NCI-H2171 (cell line): ENCODE measurements at regions not wholly inside any gene's neighbourhood (a gene's known extent, or its start where the extent isn't known, plus 50 kb on each side); places are given as distances from the start of the nearest gene placed in this dataset.
"Not testable (repeated sequence)": the region's sequence is repeated elsewhere in the genome, so short reads cannot be mapped to it uniquely, and the experiment has no call there.

ENCODE experiments used
- DNase-seq: peaks from one replicate; lab custom pipeline; 2025; lab: John Stamatoyannopoulos, UW

- DNase-seq: no peak
Measured at GRCh38 chr2:64795024-64795592, 141.4 kb upstream of the SERTAD2 start.

GRCh38 chr2:64796926-64797325 is 143.2 kb upstream of the SERTAD2 start:
- no peak for DNase-seq

DNA sequence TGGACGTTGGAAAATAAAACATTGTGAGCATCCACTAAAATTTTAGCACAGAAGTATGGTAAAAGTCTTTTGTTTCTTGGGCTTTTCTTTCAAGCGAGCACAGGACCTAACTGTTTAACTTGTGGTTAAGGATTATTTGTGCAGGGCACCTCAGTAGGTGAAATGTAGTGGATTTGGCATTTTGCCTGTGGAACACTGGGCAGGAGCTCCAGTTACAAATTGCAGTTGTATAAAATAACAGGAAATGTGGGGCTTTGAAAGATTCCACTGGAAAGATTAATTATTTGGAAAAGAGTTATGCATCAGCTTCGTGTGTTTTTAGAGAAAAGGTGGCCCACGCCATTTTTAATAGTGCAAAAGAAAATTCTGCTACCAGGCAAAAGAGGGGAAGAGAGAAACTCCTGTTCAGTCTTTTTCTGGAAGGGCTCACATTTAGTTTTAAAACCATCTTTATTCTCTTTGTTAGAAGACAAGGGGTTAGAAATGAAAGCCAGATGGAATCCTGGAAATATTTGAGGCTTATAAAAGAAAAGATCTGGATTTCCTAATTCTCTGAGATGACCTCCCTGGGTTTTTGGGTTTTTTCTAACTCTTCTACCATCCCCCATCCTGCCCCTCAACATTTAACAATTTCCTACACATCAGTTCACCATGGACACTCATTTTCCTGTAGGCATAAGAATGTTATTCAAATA is 144.3 kb upstream of the SERTAD2 start:
- no peak for DNase-seq

DNA sequence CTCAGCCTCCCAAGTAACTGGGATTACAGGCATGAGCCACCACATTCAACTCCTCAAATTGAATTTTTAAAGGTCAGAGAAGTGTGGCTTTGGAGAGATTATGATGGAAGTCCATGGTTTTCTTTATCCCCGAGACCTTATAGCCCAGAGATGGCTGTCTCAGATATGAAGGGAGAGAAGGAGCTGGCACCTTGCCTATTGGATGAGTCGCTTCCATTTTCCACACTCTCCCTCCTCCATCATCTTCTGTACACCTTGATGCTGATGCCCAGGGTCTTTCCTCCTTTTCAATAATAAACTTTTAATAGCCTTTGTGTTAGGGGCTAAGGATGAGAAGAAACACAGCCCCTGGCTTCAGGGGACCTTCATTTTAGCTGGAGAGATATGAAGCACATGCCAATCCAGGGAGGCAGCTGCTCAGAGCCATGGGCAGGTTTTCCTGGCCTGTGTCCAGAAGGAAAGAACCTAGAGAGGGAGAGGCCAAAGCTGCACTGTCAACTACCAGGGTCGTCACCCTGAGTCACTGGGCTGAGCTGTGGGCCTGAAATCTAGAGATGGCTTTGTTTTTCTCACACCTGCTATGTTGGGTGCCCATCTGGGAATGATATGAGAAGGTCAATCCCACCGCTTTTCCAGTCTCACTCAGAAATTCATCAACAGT is 146.0 kb upstream of the SERTAD2 start:
- DNase-seq: no peak

GRCh38 chr2:64803776-64804175 is 150.1 kb upstream of the SERTAD2 start:
- DNase-seq: no peak

- DNase-seq: no peak
Measured at GRCh38 chr2:64804651-64805050, 150.9 kb upstream of the SERTAD2 start.

- DNase-seq: no peak
Measured at GRCh38 chr2:64807417-64807816, 153.7 kb upstream of the SERTAD2 start.

- no peak for DNase-seq
Measured at GRCh38 chr2:64808092-64808491, 154.4 kb upstream of the SERTAD2 start.

GRCh38 chr2:64808754-64809153 is 155.0 kb upstream of the SERTAD2 start:
- DNase-seq: no peak

DNA sequence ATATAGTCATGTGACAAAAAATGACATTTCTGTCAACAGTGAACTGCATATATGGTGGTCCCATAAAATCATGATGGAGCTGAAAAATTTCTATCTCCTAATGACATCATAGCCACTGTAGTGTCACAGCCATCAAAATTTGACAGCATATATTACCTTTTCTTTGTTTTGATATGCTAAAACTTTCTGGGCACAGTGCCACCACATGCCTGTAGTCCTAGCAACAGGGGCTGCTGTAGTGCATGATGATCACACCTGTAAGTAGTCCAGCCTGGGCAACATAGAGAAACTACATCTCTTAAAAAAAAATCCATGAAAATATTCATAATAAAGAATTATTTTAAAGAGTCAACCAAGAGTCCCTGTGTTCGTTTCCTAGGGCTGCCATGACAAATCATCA is 155.5 kb upstream of the SERTAD2 start:
- DNase-seq: no peak

DNA sequence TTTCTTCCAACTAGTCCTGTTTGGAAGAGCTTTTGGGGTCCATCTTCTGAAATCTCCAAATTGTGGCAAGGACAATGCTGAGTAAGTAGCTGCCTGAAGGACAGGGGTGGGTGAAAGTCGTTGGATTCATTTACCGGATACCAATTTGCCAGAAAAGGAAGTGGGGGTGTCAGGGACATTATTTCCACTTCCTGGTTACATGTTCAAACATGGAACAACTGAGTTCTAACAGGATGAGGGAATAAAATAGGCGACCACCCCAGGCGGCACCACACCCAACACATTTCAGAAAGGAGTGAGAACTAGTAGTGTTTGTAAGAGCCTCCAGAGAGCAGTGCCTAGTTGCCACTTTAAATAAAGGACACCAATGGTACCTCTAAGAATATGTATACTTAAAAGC is 158.6 kb upstream of the SERTAD2 start:
- DNase-seq: no peak

DNA sequence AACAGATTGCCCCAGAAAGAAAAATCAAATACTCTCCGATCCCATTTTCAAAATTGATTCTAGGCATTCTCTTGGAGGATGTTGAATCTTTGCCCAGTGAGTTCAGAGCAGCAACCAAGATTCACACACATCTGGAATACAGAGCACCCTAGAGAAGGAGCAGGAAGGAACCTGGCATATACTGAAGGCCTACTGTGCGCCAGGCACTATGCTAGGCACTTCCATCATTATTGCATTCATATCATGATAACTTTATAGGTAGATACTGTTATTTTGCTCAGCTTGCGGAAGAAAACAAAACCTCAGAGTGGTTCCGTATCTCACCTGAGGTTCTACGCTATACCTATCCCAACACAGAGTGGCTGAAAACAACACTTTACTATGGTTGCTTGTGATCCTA is 160.3 kb upstream of the SERTAD2 start:
- DNase-seq: no peak

- not testable (repeated sequence) for DNase-seq
Measured at GRCh38 chr2:64816526-64816925, 162.8 kb upstream of the SERTAD2 start.

DNA sequence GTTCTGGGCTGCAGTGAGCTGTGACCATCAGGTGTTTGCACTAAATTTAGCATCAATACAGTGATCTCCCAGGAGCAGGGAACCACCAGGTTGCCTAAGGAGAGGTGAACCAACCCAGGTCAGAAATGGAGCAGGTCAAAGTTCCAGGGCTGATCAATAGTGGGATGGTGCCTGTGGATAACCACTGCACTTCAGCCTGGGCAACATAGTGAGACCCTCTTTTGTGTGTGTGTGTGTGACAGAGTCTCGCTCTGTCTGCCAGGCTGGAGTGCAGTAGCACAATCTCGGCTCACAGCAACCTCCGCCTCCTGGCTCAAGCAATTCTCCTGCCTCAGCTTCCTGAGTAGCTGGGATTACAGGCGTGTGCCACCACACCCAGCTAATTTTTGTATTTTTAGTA is 163.7 kb upstream of the SERTAD2 start:
- no peak for DNase-seq

GRCh38 chr2:64818664-64819060 is 164.9 kb upstream of the SERTAD2 start:
- no peak for DNase-seq

GRCh38 chr2:64819361-64819760 is 165.6 kb upstream of the SERTAD2 start:
- no peak for DNase-seq

- no peak for DNase-seq
Measured at GRCh38 chr2:64819774-64820688, 166.3 kb upstream of the SERTAD2 start.

DNA sequence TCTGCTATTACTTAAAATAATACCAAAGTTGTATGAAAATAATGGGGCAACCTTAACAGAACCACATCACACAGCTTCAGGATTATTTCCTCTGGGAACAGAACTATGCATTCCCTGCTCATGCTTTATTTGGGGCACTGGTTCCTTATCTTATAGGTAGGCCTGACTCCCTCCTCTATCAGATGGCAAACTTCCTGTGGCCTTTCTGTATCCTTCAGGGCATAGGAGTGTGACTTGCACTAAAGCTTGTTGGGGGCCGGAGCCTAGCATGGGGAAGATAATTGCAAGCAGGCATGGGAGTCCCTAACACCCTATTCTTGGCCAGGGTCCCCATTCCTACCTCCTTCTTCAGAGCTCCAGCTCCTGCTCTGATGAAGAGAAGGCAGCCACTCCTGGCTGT is 167.2 kb upstream of the SERTAD2 start:
- no peak for DNase-seq

- no peak for DNase-seq
Measured at GRCh38 chr2:64823794-64824193, 165.4 kb upstream of the SLC1A4 start.

- DNase-seq: no peak
Measured at GRCh38 chr2:64825831-64826491, 163.2 kb upstream of the SLC1A4 start.

DNA sequence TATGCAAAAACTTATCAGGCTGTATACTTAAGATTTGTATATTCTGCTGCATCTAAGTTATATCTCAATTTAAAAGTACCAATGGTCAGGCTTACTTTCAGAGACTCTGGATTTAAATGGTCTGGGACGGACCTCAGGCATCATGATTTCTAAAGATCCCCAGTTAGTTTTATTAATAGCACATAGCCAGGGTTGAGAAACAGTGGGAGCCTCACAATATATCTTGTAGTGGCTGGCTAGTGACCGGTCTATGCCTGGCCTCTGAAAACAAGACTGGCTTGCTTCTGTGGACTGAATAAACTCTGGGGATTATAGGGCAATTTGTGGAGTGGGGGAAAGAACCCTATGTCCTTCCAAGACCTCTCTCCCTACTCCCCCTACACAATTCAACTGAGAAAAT is 162.5 kb upstream of the SLC1A4 start:
- no peak for DNase-seq

DNA sequence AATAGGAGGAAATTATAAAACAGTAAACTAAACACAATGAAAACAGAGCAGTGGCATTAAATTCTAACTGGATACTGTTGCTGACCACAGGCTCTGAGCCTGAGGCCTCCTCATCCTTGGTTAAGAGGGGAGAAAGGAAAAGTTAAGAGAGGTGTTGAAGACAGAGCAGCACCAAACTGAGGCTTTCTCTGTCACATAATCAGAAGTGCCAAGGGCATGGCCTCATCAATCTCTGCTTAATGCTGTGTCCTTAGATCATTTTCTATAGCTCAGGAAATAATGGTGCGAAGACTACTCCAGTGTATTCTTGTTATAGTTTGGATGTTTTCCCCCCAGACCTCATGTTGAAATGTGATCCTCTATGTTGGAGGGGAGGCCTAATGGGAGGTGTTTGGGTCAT is 160.9 kb upstream of the SLC1A4 start:
- DNase-seq: no peak
